OCI-LY7 (cell line): ENCODE measurements at regions not wholly inside any gene's neighbourhood (a gene's known extent, or its start where the extent isn't known, plus 50 kb on each side); places are given as distances from the start of the nearest gene placed in this dataset.

Experiments used
- BruUV-seq: library from RNA; stranded (reverse); fragments of 400-500 nt; replicated peaks from 2 replicates; lab custom pipeline; 2021; lab: Mats Ljungman, UMichigan
- CTCF ChIA-PET: fragments of 300-600 bp; sonication (Branson Sonifier 250); formaldehyde crosslinking; loops from one replicate; lab custom pipeline; 2022; ENCODE audit warnings: antibody characterized with exemption; ENCODE audit not compliant: unreplicated experiment; lab: Charles Lee
- POLR2A ChIA-PET: fragments of 300-600 bp; sonication (Branson Sonifier 250); formaldehyde crosslinking; loops from one replicate; lab custom pipeline; 2022; ENCODE audit warnings: antibody characterized with exemption; lab: Charles Lee
- DNase-seq: peaks from one replicate; pipeline ENCODE4 v3.0.0-alpha.2; 2015; ENCODE audit warnings: low spot score
- H2AFZ ChIP-seq: fragments of 200-600 bp; sonication (generic), shearing (Covaris generic); 2 replicates; pipeline ENCODE4 v1.6.1; 2014; ENCODE audit warnings: mild to moderate bottlenecking, antibody characterized with exemption, low read length, moderate library complexity
- H3K27ac ChIP-seq: fragments of 200-600 bp; sonication (generic); 2 replicates; pipeline ENCODE4 v1.5.1; 2014; ENCODE audit warnings: mixed run types, low read depth, mild to moderate bottlenecking, moderate library complexity, low read length, inconsistent platforms; ENCODE audit not compliant: poor library complexity, severe bottlenecking
- H3K36me3 ChIP-seq: fragments of 200-600 bp; sonication (generic); 2 replicates; pipeline ENCODE4 v1.6.1; 2014; ENCODE audit warnings: mild to moderate bottlenecking, antibody characterized with exemption, low read length, moderate library complexity, mixed read lengths; ENCODE audit not compliant: insufficient read depth
- H3K4me1 ChIP-seq: fragments of 200-600 bp; sonication (generic); 2 replicates; pipeline ENCODE4 v1.5.1; 2014; ENCODE audit warnings: mild to moderate bottlenecking, low read length; ENCODE audit not compliant: insufficient read depth, poor library complexity, severe bottlenecking
- H3K4me2 ChIP-seq: fragments of 200-600 bp; sonication (generic); 2 replicates; pipeline ENCODE4 v1.6.1; 2014; ENCODE audit warnings: mild to moderate bottlenecking, low read length
- H3K4me3 ChIP-seq: fragments of 200-600 bp; sonication (generic); 2 replicates; pipeline ENCODE4 v1.5.1; 2014; ENCODE audit warnings: mild to moderate bottlenecking, low read depth, low read length; ENCODE audit not compliant: poor library complexity, severe bottlenecking
- H3K79me2 ChIP-seq: fragments of 200-600 bp; sonication (generic); 2 replicates; pipeline ENCODE4 v1.6.1; 2016; ENCODE audit warnings: low read depth, mild to moderate bottlenecking, low read length, moderate library complexity, mixed read lengths; ENCODE audit not compliant: insufficient read depth
- H3K9me2 ChIP-seq: fragments of 200-600 bp; sonication (generic); 2 replicates; pipeline ENCODE4 v1.6.1; 2016; ENCODE audit warnings: mild to moderate bottlenecking, low read length, mixed read lengths; ENCODE audit not compliant: insufficient read depth
- H3K9me3 ChIP-seq: fragments of 200-600 bp; sonication (generic); 2 replicates; pipeline ENCODE4 v1.6.1; 2014; ENCODE audit warnings: mild to moderate bottlenecking, mixed run types, low read length, mixed read lengths
- H4K20me1 ChIP-seq: fragments of 200-600 bp; sonication (generic); 2 replicates; pipeline ENCODE4 v1.6.1; 2014; ENCODE audit warnings: mild to moderate bottlenecking, antibody characterized with exemption, low read length, moderate library complexity, mixed read lengths; ENCODE audit not compliant: insufficient read depth
- EZH2phosphoT487 ChIP-seq: fragments of 200-600 bp; sonication (generic); IDR thresholded peaks from 2 replicates; pipeline ENCODE4 v1.6.1; 2018; ENCODE audit warnings: low read depth, borderline replicate concordance, mild to moderate bottlenecking, mixed run types, antibody characterized with exemption, low read length, moderate library complexity, mixed read lengths
- intact Hi-C: fragments of 100-400 bp; cut with micrococcal nuclease; formaldehyde crosslinking; loops from one replicate; pipeline ENCODE4 v1.10.0; 2022; ENCODE audit not compliant: unreplicated experiment
- TF ChIP-seq, protein P1 (sequence below): fragments of 200-600 bp; sonication (generic); conservative IDR thresholded peaks from 2 replicates; pipeline ENCODE4 v1.5.1; 2014; ENCODE audit warnings: mild to moderate bottlenecking, antibody characterized with exemption, low read length, moderate library complexity, mixed read lengths

DNA sequence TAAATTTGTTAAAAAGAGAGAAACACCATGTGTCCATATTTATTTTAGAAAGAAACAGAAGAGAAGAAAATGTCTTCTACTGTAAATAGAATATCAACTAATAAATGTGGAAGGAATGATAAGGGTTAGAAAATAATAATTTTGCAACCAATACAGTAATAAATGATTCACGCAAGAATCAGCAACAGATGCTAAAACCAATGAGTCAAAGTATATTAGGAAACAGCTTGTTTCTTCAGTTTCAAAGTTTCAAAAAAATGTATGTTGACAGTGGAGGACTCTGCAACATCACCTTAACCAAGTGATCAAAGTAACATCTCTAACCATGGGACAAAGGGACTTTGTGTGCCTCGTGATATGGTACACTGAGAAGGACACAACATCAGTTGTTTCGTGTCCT lies 147.0 kb downstream of the TWIST2 start:
- Histone ChIP-seq H4K20me1 (no peaks in the 10 kb centered on the region), H3K4me3 (no peak overlapping the region), H3K36me3 (no peaks in the 10 kb centered on the region), H2AFZ (no peak overlapping the region), H3K79me2 (no peaks in the 10 kb centered on the region), H3K4me2 (no peak overlapping the region), H3K27ac (no peak overlapping the region), H3K4me1 (no peaks in the 10 kb centered on the region), H3K9me2 (no peaks in the 10 kb centered on the region), H3K9me3 (no peaks in the 10 kb centered on the region)
- intact Hi-C loops = no loop called here
- no peak for DNase-seq
- POLR2A ChIA-PET = no interaction called here
- no TSS peak for BruUV-seq
- CTCF ChIA-PET = no interaction called here
- TF ChIP-seq, protein P1, sequence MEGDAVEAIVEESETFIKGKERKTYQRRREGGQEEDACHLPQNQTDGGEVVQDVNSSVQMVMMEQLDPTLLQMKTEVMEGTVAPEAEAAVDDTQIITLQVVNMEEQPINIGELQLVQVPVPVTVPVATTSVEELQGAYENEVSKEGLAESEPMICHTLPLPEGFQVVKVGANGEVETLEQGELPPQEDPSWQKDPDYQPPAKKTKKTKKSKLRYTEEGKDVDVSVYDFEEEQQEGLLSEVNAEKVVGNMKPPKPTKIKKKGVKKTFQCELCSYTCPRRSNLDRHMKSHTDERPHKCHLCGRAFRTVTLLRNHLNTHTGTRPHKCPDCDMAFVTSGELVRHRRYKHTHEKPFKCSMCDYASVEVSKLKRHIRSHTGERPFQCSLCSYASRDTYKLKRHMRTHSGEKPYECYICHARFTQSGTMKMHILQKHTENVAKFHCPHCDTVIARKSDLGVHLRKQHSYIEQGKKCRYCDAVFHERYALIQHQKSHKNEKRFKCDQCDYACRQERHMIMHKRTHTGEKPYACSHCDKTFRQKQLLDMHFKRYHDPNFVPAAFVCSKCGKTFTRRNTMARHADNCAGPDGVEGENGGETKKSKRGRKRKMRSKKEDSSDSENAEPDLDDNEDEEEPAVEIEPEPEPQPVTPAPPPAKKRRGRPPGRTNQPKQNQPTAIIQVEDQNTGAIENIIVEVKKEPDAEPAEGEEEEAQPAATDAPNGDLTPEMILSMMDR = no peak
- no peak for TF ChIP-seq EZH2phosphoT487

- Histone ChIP-seq H3K36me3 (no peaks in the 10 kb centered on the region), H2AFZ (no peak overlapping the region), H3K4me1 (no peaks in the 10 kb centered on the region), H3K4me2 (no peak overlapping the region), H3K9me3 (no peaks in the 10 kb centered on the region), H4K20me1 (no peaks in the 10 kb centered on the region), H3K4me3 (no peak overlapping the region), H3K27ac (no peak overlapping the region), H3K79me2 (no peaks in the 10 kb centered on the region), H3K9me2 (no peaks in the 10 kb centered on the region)
- ChIA-PET POLR2A (no interaction called here), CTCF (no interaction called here)
- intact Hi-C loops = no loop called here
- BruUV-seq = no TSS peak
- no peak for DNase-seq
- TF ChIP-seq EZH2phosphoT487 = no peak
- TF ChIP-seq, protein P1 = no peak
Measured at GRCh38 chr2:238995634-238996033, 147.7 kb downstream of the TWIST2 start.

DNA sequence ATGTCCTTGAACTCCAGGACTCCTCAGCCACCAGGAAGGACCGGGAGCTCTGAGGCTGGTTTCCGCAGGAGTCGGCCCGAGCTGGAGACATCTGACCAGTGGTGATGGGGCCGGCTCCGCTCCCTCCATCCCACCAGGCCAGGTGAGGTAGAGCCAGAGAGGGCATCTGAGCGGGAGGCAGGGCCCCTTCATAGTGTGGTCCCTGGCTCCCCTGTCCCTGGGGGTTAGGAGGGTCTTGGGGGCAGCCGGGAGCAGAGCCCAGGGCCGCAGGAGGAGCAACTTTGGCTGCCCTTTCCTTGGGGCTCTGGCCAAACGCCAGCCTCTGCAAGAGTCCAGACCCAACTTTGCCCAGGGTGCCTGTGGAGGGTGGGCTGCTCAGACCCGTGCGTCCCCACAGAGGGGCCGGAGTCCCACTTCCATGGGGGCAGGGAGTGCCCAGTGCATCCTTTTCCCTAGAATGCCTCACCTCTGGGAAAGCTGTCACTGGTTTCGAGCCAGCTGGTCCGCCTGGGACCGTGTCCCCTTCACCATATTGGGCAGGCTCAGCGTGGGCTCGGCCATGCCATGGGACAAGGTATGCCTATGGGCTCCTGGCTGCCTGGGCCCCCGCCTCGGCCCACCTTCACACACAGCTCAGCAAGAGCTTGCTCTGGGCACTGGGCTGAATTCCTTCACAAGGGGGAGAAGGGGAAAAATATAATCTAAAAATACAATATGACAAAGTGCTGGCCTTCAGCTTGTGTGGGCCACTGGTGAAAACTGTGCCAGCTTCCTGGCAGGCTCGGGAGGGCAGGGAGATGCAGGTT lies 148.6 kb downstream of the TWIST2 start:
- Histone ChIP-seq H3K79me2 (no peaks in the 10 kb centered on the region), H3K4me3 (no peak overlapping the region), H3K4me1 (no peaks in the 10 kb centered on the region), H3K36me3 (no peaks in the 10 kb centered on the region), H4K20me1 (no peaks in the 10 kb centered on the region), H2AFZ (no peak overlapping the region), H3K9me2 (no peaks in the 10 kb centered on the region), H3K27ac (no peak overlapping the region), H3K4me2 (no peak overlapping the region), H3K9me3 (no peaks in the 10 kb centered on the region)
- no TSS peak for BruUV-seq
- CTCF ChIA-PET = no interaction called here
- intact Hi-C loops = no loop called here
- POLR2A ChIA-PET = no interaction called here
- no peak for TF ChIP-seq EZH2phosphoT487
- TF ChIP-seq, protein P1 = no peak
- DNase-seq = no peak
